ENCODE measurements at regions not wholly inside any gene's neighbourhood (a gene's known extent, or its start where the extent isn't known, plus 50 kb on each side); places are given as distances from the start of the nearest gene placed in this dataset.
A peak's percentile ranks its signal among the peaks of the same experiment; 100 is the strongest.

DNA sequence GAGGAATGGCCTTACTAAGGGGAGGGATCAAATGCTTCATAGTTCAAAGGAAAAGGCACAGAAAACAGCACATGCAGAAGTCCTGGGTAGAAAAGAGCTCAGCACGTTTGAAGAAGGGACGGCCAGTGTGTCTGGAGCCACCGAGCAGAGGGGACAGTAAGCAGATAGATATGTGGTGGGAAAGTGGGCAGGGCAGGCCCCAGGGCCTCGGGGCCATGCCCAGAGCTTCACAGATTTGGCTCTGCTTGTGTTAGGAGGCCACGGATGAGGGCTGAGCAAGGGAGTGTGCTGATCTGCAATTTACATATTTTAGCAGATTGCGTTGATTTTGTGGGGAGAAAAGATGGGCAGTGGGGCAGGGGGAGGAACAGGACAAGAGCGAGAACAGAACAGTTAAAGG lies 343.1 kb downstream of the LPIN1 start:
- DNase-seq (ENCODE audit: low read depth), result no peak
- H3K4me3 ChIP-seq (ENCODE audit: low read length), result no peak overlapping the region
- TF ChIP-seq, protein P1, sequence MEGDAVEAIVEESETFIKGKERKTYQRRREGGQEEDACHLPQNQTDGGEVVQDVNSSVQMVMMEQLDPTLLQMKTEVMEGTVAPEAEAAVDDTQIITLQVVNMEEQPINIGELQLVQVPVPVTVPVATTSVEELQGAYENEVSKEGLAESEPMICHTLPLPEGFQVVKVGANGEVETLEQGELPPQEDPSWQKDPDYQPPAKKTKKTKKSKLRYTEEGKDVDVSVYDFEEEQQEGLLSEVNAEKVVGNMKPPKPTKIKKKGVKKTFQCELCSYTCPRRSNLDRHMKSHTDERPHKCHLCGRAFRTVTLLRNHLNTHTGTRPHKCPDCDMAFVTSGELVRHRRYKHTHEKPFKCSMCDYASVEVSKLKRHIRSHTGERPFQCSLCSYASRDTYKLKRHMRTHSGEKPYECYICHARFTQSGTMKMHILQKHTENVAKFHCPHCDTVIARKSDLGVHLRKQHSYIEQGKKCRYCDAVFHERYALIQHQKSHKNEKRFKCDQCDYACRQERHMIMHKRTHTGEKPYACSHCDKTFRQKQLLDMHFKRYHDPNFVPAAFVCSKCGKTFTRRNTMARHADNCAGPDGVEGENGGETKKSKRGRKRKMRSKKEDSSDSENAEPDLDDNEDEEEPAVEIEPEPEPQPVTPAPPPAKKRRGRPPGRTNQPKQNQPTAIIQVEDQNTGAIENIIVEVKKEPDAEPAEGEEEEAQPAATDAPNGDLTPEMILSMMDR (IDR thresholded peaks at IDR 0.05; ENCODE audit: insufficient read depth, low read depth, low read length, missing control alignments), result no peak

DNA sequence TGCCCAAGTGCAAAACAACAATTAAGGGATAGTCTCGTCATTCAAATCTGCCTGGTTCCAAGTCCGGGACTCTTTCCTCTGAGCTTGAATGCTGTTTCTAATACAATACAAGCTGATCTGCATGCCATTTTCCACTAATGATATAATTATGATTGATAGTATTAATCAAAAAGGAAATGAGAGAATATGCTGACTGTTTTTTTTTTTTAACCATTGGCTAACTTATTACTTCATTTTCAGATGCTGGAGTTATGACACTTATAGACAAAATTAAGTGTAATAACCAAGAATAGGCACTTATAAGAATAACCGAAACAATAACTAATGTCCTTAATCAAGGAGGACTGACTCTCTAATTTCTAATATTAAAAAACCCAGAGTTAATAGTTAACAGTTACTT lies 343.6 kb downstream of the LPIN1 start:
- TF ChIP-seq, protein P1 (IDR thresholded peaks at IDR 0.05; ENCODE audit: insufficient read depth, low read depth, low read length, missing control alignments), result no peak
- no peak overlapping the region for H3K4me3 ChIP-seq (ENCODE audit: low read length)
- DNase-seq (ENCODE audit: low read depth), result no peak

DNA sequence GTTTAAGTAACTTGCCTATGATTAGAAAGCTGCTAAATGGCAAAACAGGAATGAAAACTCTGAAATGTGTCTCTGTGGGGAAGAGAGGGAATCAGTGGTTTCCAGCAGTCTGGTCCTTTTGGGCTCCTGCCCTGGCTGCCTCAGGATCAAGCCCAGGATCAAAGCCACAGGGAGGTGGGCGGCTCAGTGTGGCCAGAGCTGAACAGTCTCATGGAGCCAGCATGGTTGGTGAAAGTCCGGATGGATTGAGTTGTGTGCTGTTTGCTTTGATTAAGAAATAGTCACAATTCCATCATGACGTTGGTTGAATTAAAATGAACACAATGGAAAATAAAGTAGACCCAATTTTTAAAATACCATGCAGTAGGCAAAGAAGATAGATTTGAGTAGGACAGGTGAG lies 344.2 kb downstream of the LPIN1 start:
- no peak overlapping the region for H3K4me3 ChIP-seq (ENCODE audit: low read length)
- TF ChIP-seq, protein P1 (IDR thresholded peaks at IDR 0.05; ENCODE audit: insufficient read depth, low read depth, low read length, missing control alignments), result no peak
- DNase-seq (ENCODE audit: low read depth), result no peak

DNA sequence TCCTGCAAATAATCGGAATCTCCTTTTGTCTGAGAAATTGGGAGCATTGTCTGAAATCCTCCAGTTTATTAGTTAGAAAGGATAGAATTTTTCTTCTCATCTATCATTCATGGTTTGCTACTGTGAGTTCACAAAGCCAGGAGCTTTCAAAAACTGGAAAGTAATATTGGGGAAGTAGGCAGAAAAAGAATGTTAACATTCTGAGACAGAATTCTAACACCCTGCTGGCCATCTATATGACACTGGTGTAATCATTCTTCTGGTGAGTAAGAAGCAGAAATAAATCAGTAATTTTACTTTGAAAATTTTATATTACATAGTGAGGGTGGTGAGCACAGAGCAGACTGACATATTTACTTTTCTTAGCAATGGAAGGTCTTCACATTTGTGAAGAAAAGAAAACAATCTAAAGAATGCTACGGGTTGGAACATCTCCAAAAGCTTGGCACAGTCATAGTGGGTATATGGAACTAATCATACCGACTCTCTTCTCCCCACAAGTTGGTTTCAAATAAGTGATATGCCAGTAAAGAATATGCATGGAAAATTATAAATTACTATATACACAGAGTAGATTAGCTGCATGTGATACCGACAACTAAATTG lies 344.9 kb downstream of the LPIN1 start:
- peak; percentile 50 for DNase-seq (ENCODE audit: low read depth)
- no peak overlapping the region for H3K4me3 ChIP-seq (ENCODE audit: low read length)
- TF ChIP-seq, protein P1 (IDR thresholded peaks at IDR 0.05; ENCODE audit: insufficient read depth, low read depth, low read length, missing control alignments), result no peak

DNA sequence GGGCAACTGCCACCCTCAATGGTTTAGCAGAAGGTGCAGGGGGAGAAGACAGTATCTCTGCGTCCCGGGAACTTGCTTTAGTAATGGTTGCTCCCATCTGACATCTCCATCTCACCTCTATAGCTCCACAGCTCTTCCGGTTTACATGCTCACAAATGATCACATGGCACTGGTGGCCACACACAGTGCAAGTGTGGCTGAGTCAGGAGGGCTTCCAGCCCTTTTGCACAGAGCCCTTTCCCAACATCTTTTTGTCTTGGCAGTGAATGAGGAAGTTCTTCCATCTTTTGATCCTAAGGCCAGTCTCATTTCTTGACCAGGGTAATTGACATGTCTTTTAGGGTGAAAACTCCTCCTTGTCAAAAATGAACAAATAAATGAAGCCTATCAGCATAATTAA lies 347.7 kb downstream of the LPIN1 start:
- H3K4me3 ChIP-seq (ENCODE audit: low read length), result no peak overlapping the region
- DNase-seq (ENCODE audit: low read depth), result no peak
- TF ChIP-seq, protein P1 (IDR thresholded peaks at IDR 0.05; ENCODE audit: insufficient read depth, low read depth, low read length, missing control alignments), result no peak

DNA sequence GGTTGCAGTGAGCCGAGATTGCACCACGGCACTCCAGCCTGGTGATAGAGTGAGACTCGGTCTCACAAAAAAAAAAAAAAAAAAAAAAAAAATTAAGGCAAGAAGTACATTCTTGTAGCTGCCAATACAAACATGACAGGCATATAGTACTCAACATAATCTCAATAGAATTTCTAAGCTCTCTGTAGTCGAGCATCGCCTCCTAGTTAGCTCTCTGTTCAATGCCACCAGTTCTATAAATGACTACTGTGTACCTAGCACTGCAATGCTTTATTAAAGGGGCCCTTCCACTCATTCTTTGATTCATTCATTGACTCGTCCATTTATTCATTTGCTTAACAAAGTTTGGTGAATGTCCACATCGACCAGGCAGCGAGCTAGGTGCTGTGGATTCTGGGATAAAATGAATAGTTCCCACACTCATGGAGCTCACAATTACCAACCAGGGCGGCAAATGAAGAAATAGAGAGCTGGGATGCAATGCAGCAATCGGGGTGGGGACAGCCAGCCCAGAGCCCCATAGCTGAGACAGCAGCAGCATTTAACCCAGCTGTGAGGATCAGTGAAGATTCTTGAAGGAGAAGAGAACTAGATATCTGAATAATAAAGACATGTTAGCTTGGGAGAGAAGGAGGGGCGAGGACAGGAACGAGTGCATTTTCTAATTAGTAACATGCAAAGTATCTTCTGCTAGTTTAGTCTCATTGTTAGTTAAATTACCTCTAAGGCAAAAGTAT lies 349.8 kb downstream of the LPIN1 start:
- H3K4me3 ChIP-seq (ENCODE audit: low read length), result no peak overlapping the region
- no peak for DNase-seq (ENCODE audit: low read depth)
- TF ChIP-seq, protein P1 (IDR thresholded peaks at IDR 0.05; ENCODE audit: insufficient read depth, low read depth, low read length, missing control alignments), result no peak
